ENCODE measurements at regions not wholly inside any gene's neighbourhood (a gene's known extent, or its start where the extent isn't known, plus 50 kb on each side); places are given as distances from the start of the nearest gene placed in this dataset.

GRCh38 chr2:56100791-56101312 is 82.9 kb upstream of the CCDC85A start:
- no peak overlapping the region for H3K4me3 ChIP-seq
- H3K27ac ChIP-seq = no peak overlapping the region
- H3K4me1 ChIP-seq = no peaks in the 10 kb centered on the region
- no peak for DNase-seq
- TF ChIP-seq, protein P1, sequence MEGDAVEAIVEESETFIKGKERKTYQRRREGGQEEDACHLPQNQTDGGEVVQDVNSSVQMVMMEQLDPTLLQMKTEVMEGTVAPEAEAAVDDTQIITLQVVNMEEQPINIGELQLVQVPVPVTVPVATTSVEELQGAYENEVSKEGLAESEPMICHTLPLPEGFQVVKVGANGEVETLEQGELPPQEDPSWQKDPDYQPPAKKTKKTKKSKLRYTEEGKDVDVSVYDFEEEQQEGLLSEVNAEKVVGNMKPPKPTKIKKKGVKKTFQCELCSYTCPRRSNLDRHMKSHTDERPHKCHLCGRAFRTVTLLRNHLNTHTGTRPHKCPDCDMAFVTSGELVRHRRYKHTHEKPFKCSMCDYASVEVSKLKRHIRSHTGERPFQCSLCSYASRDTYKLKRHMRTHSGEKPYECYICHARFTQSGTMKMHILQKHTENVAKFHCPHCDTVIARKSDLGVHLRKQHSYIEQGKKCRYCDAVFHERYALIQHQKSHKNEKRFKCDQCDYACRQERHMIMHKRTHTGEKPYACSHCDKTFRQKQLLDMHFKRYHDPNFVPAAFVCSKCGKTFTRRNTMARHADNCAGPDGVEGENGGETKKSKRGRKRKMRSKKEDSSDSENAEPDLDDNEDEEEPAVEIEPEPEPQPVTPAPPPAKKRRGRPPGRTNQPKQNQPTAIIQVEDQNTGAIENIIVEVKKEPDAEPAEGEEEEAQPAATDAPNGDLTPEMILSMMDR (IDR thresholded peaks at IDR 0.05) = no peak
- no peak for TF ChIP-seq POLR2A (IDR thresholded peaks at IDR 0.05)
- no peaks in the 10 kb centered on the region for H3K27me3 ChIP-seq
- H3K36me3 ChIP-seq = no peaks in the 10 kb centered on the region
- H3K9me3 ChIP-seq = no peaks in the 10 kb centered on the region

- DNase-seq = no peak
- Histone ChIP-seq H3K27me3 (no peaks in the 10 kb centered on the region), H3K9me3 (no peaks in the 10 kb centered on the region), H3K4me3 (no peak overlapping the region), H3K27ac (no peak overlapping the region), H3K36me3 (no peaks in the 10 kb centered on the region), H3K4me1 (no peaks in the 10 kb centered on the region)
- TF ChIP-seq, protein P1 (IDR thresholded peaks at IDR 0.05) = no peak
- no peak for TF ChIP-seq POLR2A (IDR thresholded peaks at IDR 0.05)
These were observed 81.7 kb upstream of the CCDC85A start for GRCh38 chr2:56102098-56102497.

- H3K4me1 ChIP-seq = no peaks in the 10 kb centered on the region
- DNase-seq = no peak
- no peaks in the 10 kb centered on the region for H3K36me3 ChIP-seq
- no peak overlapping the region for H3K27ac ChIP-seq
- no peaks in the 10 kb centered on the region for H3K9me3 ChIP-seq
- H3K4me3 ChIP-seq = no peak overlapping the region
- TF ChIP-seq POLR2A (IDR thresholded peaks at IDR 0.05) = no peak
- TF ChIP-seq, protein P1 (IDR thresholded peaks at IDR 0.05) = no peak
- no peaks in the 10 kb centered on the region for H3K27me3 ChIP-seq
These were observed 80.9 kb upstream of the CCDC85A start for GRCh38 chr2:56102866-56103265.

- Histone ChIP-seq H3K4me1 (no peaks in the 10 kb centered on the region), H3K36me3 (no peaks in the 10 kb centered on the region), H3K9me3 (no peaks in the 10 kb centered on the region), H3K27me3 (no peaks in the 10 kb centered on the region), H3K4me3 (no peak overlapping the region), H3K27ac (no peak overlapping the region)
- no peak for DNase-seq
- no peak for TF ChIP-seq POLR2A (IDR thresholded peaks at IDR 0.05)
- TF ChIP-seq, protein P1 (IDR thresholded peaks at IDR 0.05) = no peak
These were observed 78.8 kb upstream of the CCDC85A start for GRCh38 chr2:56104962-56105361.

- Histone ChIP-seq H3K9me3 (no peaks in the 10 kb centered on the region), H3K36me3 (no peaks in the 10 kb centered on the region), H3K27me3 (no peaks in the 10 kb centered on the region), H3K4me1 (no peaks in the 10 kb centered on the region), H3K27ac (no peak overlapping the region), H3K4me3 (no peak overlapping the region)
- TF ChIP-seq, protein P1 (IDR thresholded peaks at IDR 0.05) = no peak
- no peak for TF ChIP-seq POLR2A (IDR thresholded peaks at IDR 0.05)
- no peak for DNase-seq
These were observed 76.1 kb upstream of the CCDC85A start for GRCh38 chr2:56107502-56108220.

Measured in Peyer's patch (tissue), 4 donors.